HG03571 (cell line): ENCODE measurements at regions not wholly inside any gene's neighbourhood (a gene's known extent, or its start where the extent isn't known, plus 50 kb on each side); places are given as distances from the start of the nearest gene placed in this dataset.
"Not testable (repeated sequence)": the region's sequence is repeated elsewhere in the genome, so short reads cannot be mapped to it uniquely, and the experiment has no call there.

Experiments used
- ATAC-seq: cut with Tn5 transposase; IDR thresholded peaks from one replicate; pipeline ENCODE4 v1.9.1; 2021; ENCODE audit not compliant: unreplicated experiment

- no peak for ATAC-seq
These were observed 1404.4 kb downstream of the HACE1 start for GRCh38 chr6:103455275-103455674.

- ATAC-seq = no peak
These were observed 1450.2 kb downstream of the HACE1 start for GRCh38 chr6:103409475-103409874.

GRCh38 chr6:103405321-103405720 is 1454.4 kb downstream of the HACE1 start:
- no peak for ATAC-seq

- no peak for ATAC-seq
These were observed 1454.9 kb downstream of the HACE1 start for GRCh38 chr6:103404799-103405198.

GRCh38 chr6:103396768-103397167 is 1463.0 kb downstream of the HACE1 start:
- no peak for ATAC-seq

GRCh38 chr6:103379272-103379671 is 1480.4 kb downstream of the HACE1 start:
- no peak for ATAC-seq

- ATAC-seq = no peak
These were observed 1492.5 kb downstream of the HACE1 start for GRCh38 chr6:103367212-103367611.

- ATAC-seq = no peak
These were observed 1503.2 kb downstream of the HACE1 start for GRCh38 chr6:103356531-103356930.

- ATAC-seq = no peak
These were observed 1515.1 kb downstream of the HACE1 start for GRCh38 chr6:103344554-103345163.

- ATAC-seq = no peak
These were observed 1524.3 kb downstream of the HACE1 start for GRCh38 chr6:103335412-103335811.

GRCh38 chr6:103326760-103327757 is 1532.7 kb downstream of the HACE1 start:
- no peak for ATAC-seq

GRCh38 chr6:103313432-103313831 is 1546.3 kb downstream of the HACE1 start:
- ATAC-seq = no peak

GRCh38 chr6:103294376-103294775 is 1565.3 kb downstream of the HACE1 start:
- not testable (repeated sequence) for ATAC-seq

- ATAC-seq = no peak
These were observed 1574.9 kb downstream of the HACE1 start for GRCh38 chr6:103284835-103285234.

GRCh38 chr6:103280417-103280816 is 1579.3 kb downstream of the HACE1 start:
- ATAC-seq = no peak

- ATAC-seq = no peak
These were observed 1581.8 kb downstream of the HACE1 start for GRCh38 chr6:103277936-103278335.

- ATAC-seq = no peak
These were observed 1586.7 kb downstream of the HACE1 start for GRCh38 chr6:103273048-103273447.

- no peak for ATAC-seq
These were observed 1590.1 kb downstream of the HACE1 start for GRCh38 chr6:103269581-103269980.

GRCh38 chr6:103268335-103268734 is 1591.4 kb downstream of the HACE1 start:
- ATAC-seq = no peak

- no peak for ATAC-seq
These were observed 1595.7 kb downstream of the HACE1 start for GRCh38 chr6:103264020-103264419.

GRCh38 chr6:103255132-103255531 is 1604.6 kb downstream of the HACE1 start:
- ATAC-seq = no peak

- ATAC-seq = no peak
These were observed 1622.8 kb downstream of the HACE1 start for GRCh38 chr6:103236923-103237322.
